Nephron (organoid): ENCODE measurements at regions not wholly inside any gene's neighbourhood (a gene's known extent, or its start where the extent isn't known, plus 50 kb on each side); places are given as distances from the start of the nearest gene placed in this dataset.

Experiments used
- H3K27ac Mint-ChIP-seq, 3 experiments: 2 replicates each; pipeline ENCODE4 v1.8.0; 2020; ENCODE audit warnings: mixed read lengths in 3 of 3, mild to moderate bottlenecking in 2 of 3, moderate library complexity in 1 of 3
- H3K27me3 Mint-ChIP-seq: 2 replicates; pipeline ENCODE4 v1.8.0; 2021; ENCODE audit warnings: low read depth, mild to moderate bottlenecking, moderate library complexity, mixed read lengths
- H3K36me3 Mint-ChIP-seq: 2 replicates; pipeline ENCODE4 v1.8.0; 2020; ENCODE audit warnings: low read depth, mixed read lengths
- H3K4me1 Mint-ChIP-seq: 2 replicates; pipeline ENCODE4 v1.8.0; 2020; ENCODE audit warnings: mixed read lengths
- H3K4me3 Mint-ChIP-seq, 3 experiments: 2 replicates each; pipeline ENCODE4 v1.8.0; 2020; ENCODE audit warnings: mild to moderate bottlenecking in 3 of 3, mixed read lengths in 3 of 3, moderate library complexity in 2 of 3
- H3K9me3 Mint-ChIP-seq: 2 replicates; pipeline ENCODE4 v1.8.0; 2020; ENCODE audit warnings: mixed read lengths
- TF ChIP-seq, protein P1 (sequence below), 3 experiments: fragments of 200-600 bp; sonication (generic); IDR thresholded peaks; one replicate each; pipeline ENCODE4 v1.5.0; 2021; ENCODE audit warnings: antibody characterized with exemption in 3 of 3; ENCODE audit not compliant: unreplicated experiment in 3 of 3

GRCh38 chr9:78383130-78383529 is 86.2 kb downstream of the PSAT1 start:
- no peaks in the 10 kb centered on the region for H3K4me1 Mint-ChIP-seq
- no peaks in the 10 kb centered on the region for H3K36me3 Mint-ChIP-seq
- peaks cover 4% of the 10 kb centered on the region for H3K27me3 Mint-ChIP-seq
- TF ChIP-seq, protein P1, sequence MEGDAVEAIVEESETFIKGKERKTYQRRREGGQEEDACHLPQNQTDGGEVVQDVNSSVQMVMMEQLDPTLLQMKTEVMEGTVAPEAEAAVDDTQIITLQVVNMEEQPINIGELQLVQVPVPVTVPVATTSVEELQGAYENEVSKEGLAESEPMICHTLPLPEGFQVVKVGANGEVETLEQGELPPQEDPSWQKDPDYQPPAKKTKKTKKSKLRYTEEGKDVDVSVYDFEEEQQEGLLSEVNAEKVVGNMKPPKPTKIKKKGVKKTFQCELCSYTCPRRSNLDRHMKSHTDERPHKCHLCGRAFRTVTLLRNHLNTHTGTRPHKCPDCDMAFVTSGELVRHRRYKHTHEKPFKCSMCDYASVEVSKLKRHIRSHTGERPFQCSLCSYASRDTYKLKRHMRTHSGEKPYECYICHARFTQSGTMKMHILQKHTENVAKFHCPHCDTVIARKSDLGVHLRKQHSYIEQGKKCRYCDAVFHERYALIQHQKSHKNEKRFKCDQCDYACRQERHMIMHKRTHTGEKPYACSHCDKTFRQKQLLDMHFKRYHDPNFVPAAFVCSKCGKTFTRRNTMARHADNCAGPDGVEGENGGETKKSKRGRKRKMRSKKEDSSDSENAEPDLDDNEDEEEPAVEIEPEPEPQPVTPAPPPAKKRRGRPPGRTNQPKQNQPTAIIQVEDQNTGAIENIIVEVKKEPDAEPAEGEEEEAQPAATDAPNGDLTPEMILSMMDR (IDR thresholded peaks at IDR 0.05; ENCODE audit: unreplicated experiment in 3 of 3), result no peak
- no peaks in the 10 kb centered on the region for H3K9me3 Mint-ChIP-seq
- no peak overlapping the region for H3K27ac Mint-ChIP-seq
- H3K4me3 Mint-ChIP-seq, result no peak overlapping the region

- TF ChIP-seq, protein P1 (IDR thresholded peaks at IDR 0.05; ENCODE audit: unreplicated experiment in 3 of 3), result no peak
Measured at GRCh38 chr9:78386348-78386747, 89.4 kb downstream of the PSAT1 start.

DNA sequence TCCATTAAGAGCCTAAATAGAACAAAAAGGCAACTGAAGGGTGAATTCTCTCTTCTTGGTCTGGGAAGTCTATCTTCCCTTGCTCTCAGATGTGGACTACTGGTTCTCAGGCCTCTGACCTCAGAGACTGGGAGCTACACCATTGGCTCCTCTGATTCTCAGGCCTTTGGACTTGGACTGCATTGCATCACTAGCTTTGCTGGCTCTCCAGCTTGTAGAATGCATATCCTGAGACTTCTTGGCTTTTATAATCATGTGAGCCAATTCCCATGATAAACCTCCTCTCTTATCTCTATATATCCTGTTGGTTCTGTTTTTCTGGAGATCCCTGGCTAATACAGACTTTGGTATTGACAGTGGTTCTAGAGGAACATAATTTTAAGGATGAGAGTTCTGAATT is 89.8 kb downstream of the PSAT1 start:
- H3K36me3 Mint-ChIP-seq, result no peaks in the 10 kb centered on the region
- TF ChIP-seq, protein P1 (IDR thresholded peaks at IDR 0.05; ENCODE audit: unreplicated experiment in 3 of 3), result no peak
- no peaks in the 10 kb centered on the region for H3K4me1 Mint-ChIP-seq
- no peaks in the 10 kb centered on the region for H3K9me3 Mint-ChIP-seq
- no peak overlapping the region for H3K27ac Mint-ChIP-seq
- H3K27me3 Mint-ChIP-seq, result no peaks in the 10 kb centered on the region
- no peak overlapping the region for H3K4me3 Mint-ChIP-seq

More at GRCh38 chr9:78386348-78386747, 89.4 kb downstream of the PSAT1 start:
- Mint-ChIP-seq H3K27ac (no peak overlapping the region), H3K4me1 (no peaks in the 10 kb centered on the region), H3K36me3 (no peaks in the 10 kb centered on the region), H3K27me3 (no peaks in the 10 kb centered on the region), H3K9me3 (no peaks in the 10 kb centered on the region), H3K4me3 (no peak overlapping the region)

- H3K9me3 Mint-ChIP-seq, result peaks cover 21% of the 10 kb centered on the region
- no peak overlapping the region for H3K27ac Mint-ChIP-seq
- H3K36me3 Mint-ChIP-seq, result no peaks in the 10 kb centered on the region
- H3K27me3 Mint-ChIP-seq, result peaks cover 4% of the 10 kb centered on the region
- TF ChIP-seq, protein P1 (IDR thresholded peaks at IDR 0.05; ENCODE audit: unreplicated experiment in 3 of 3), result no peak
- peaks cover 14% of the 10 kb centered on the region for H3K4me1 Mint-ChIP-seq
- no peak overlapping the region for H3K4me3 Mint-ChIP-seq
Measured at GRCh38 chr9:78393340-78393739, 96.4 kb downstream of the PSAT1 start.

DNA sequence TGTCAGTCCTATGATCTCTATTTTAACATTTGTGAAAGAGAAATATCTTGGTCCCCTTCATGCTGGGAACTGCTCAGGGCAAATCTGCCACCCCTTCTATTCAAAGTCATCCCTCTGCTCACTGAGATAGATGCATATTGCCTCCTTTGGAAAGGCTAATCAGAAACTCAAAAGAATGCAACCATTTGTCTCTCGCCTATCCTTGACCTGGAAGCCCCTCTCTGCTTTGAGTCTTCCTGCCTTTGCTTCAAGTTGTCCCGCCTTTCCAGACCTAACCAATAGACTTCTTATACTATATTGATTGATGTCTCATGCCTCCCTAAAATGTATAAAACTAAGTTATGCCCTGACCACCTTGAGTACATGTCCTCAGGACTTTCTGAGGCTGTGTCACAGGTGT is 97.0 kb downstream of the PSAT1 start:
- TF ChIP-seq, protein P1 (IDR thresholded peaks at IDR 0.05; ENCODE audit: unreplicated experiment in 3 of 3), result no peak
- Mint-ChIP-seq H3K27me3 (peaks cover 4% of the 10 kb centered on the region), H3K36me3 (no peaks in the 10 kb centered on the region), H3K4me3 (no peak overlapping the region), H3K9me3 (peaks cover 21% of the 10 kb centered on the region), H3K4me1 (peaks cover 14% of the 10 kb centered on the region), H3K27ac (no peak overlapping the region)

DNA sequence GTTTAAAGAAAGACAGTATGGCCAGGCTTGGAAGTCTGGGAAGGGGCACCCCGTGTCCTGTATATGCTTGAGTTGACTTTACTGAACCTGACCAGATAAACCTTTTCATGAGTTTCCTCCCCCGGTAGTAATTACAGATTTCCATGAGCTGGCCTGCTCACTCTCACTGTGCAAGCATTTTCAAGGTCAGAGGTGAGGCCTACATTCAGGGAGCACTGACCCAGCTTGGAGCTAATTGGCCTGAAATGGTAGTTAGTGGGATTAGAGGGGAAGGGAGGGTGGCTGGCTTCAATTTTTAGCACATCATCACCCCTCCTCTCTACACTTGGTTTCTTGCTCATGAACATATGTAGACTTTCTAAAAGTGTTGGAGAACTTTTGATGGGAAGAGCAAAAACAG is 99.2 kb downstream of the PSAT1 start:
- H3K9me3 Mint-ChIP-seq, result peaks cover 21% of the 10 kb centered on the region
- H3K4me3 Mint-ChIP-seq, result no peak overlapping the region
- H3K4me1 Mint-ChIP-seq, result peaks cover 14% of the 10 kb centered on the region
- TF ChIP-seq, protein P1 (IDR thresholded peaks at IDR 0.05; ENCODE audit: unreplicated experiment in 3 of 3), result no peak
- H3K27me3 Mint-ChIP-seq, result peaks cover 4% of the 10 kb centered on the region
- no peak overlapping the region for H3K27ac Mint-ChIP-seq
- no peaks in the 10 kb centered on the region for H3K36me3 Mint-ChIP-seq
